ENCODE measurements at regions not wholly inside any gene's neighbourhood (a gene's known extent, or its start where the extent isn't known, plus 50 kb on each side); places are given as distances from the start of the nearest gene placed in this dataset.

DNA sequence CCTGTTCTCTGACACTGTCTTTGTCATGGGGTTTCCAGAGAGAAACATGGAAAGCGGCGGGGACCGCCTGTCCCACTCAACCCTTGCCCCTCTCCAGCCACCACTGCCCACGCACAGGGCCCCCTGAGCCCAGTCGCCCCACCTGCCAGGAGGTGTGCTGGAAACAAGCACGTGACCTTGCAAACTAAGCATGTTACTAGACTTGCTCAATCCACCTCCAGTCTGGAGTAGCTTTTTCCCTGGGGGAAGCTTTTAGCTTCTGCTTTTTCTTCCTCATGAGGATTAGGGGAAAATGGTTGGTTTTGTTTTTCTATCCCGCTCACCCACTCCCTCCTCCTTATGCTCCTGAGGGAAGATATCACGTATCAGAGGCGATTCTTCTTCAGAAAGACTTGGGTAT lies 105.7 kb downstream of the PLEKHG1 start (continued):
- TF ChIP-seq, protein P1, sequence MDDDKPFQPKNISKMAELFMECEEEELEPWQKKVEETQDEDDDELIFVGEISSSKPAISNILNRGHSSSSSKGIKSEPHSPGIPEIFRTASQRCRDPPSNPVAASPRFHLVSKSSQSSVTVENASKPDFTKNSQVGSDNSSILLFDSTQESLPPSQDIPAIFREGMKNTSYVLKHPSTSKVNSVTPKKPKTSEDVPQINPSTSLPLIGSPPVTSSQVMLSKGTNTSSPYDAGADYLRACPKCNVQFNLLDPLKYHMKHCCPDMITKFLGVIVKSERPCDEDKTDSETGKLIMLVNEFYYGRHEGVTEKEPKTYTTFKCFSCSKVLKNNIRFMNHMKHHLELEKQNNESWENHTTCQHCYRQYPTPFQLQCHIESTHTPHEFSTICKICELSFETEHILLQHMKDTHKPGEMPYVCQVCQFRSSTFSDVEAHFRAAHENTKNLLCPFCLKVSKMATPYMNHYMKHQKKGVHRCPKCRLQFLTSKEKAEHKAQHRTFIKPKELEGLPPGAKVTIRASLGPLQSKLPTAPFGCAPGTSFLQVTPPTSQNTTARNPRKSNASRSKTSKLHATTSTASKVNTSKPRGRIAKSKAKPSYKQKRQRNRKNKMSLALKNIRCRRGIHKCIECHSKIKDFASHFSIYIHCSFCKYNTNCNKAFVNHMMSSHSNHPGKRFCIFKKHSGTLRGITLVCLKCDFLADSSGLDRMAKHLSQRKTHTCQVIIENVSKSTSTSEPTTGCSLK (tag by site-specific recombination; IDR thresholded peaks at IDR 0.05), result no peak
- TF ChIP-seq, protein P2, sequence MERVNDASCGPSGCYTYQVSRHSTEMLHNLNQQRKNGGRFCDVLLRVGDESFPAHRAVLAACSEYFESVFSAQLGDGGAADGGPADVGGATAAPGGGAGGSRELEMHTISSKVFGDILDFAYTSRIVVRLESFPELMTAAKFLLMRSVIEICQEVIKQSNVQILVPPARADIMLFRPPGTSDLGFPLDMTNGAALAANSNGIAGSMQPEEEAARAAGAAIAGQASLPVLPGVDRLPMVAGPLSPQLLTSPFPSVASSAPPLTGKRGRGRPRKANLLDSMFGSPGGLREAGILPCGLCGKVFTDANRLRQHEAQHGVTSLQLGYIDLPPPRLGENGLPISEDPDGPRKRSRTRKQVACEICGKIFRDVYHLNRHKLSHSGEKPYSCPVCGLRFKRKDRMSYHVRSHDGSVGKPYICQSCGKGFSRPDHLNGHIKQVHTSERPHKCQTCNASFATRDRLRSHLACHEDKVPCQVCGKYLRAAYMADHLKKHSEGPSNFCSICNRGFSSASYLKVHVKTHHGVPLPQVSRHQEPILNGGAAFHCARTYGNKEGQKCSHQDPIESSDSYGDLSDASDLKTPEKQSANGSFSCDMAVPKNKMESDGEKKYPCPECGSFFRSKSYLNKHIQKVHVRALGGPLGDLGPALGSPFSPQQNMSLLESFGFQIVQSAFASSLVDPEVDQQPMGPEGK (tag by site-specific recombination; IDR thresholded peaks at IDR 0.05), result 0 out of 2 replicates have a peak, but pooled peaks have one; percentile 22
- TF ChIP-seq ZNF510 (tag by site-specific recombination; IDR thresholded peaks at IDR 0.05; ENCODE audit: insufficient replicate concordance) (no peak), ZNF48 (tag by site-specific recombination; IDR thresholded peaks at IDR 0.05) (no peak), ZNF394 (tag by site-specific recombination; IDR thresholded peaks at IDR 0.05; ENCODE audit: borderline replicate concordance) (peak; percentile 83; the same call in 1 of the 2 replicates), ZFHX2 (tag by site-specific recombination; conservative IDR thresholded peaks at IDR 0.05) (peak; percentile 44), ZNF426 (tag by site-specific recombination; IDR thresholded peaks at IDR 0.05) (no peak), YY2 (tag by site-specific recombination; IDR thresholded peaks at IDR 0.05) (no peak), ZBTB11 (tag by site-specific recombination; conservative IDR thresholded peaks at IDR 0.05; ENCODE audit: low read depth) (no peak), KLF16 (tag by site-specific recombination; IDR thresholded peaks at IDR 0.05) (no peak), ZNF132 (tag by site-specific recombination; IDR thresholded peaks at IDR 0.05; ENCODE audit: borderline replicate concordance) (no peak), ZNF513 (tag by site-specific recombination; IDR thresholded peaks at IDR 0.05) (no peak), ZBTB8A (tag by site-specific recombination; IDR thresholded peaks at IDR 0.05) (no peak), EGR2 (tag by site-specific recombination; IDR thresholded peaks at IDR 0.05; ENCODE audit: low read depth) (peak; percentile 51; the same call in 1 of the 2 replicates)
- TF ChIP-seq, protein P3, sequence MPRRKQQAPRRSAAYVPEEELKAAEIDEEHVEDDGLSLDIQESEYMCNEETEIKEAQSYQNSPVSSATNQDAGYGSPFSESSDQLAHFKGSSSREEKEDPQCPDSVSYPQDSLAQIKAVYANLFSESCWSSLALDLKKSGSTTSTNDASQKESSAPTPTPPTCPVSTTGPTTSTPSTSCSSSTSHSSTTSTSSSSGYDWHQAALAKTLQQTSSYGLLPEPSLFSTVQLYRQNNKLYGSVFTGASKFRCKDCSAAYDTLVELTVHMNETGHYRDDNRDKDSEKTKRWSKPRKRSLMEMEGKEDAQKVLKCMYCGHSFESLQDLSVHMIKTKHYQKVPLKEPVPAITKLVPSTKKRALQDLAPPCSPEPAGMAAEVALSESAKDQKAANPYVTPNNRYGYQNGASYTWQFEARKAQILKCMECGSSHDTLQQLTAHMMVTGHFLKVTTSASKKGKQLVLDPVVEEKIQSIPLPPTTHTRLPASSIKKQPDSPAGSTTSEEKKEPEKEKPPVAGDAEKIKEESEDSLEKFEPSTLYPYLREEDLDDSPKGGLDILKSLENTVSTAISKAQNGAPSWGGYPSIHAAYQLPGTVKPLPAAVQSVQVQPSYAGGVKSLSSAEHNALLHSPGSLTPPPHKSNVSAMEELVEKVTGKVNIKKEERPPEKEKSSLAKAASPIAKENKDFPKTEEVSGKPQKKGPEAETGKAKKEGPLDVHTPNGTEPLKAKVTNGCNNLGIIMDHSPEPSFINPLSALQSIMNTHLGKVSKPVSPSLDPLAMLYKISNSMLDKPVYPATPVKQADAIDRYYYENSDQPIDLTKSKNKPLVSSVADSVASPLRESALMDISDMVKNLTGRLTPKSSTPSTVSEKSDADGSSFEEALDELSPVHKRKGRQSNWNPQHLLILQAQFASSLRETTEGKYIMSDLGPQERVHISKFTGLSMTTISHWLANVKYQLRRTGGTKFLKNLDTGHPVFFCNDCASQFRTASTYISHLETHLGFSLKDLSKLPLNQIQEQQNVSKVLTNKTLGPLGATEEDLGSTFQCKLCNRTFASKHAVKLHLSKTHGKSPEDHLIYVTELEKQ (tag by site-specific recombination; IDR thresholded peaks at IDR 0.05; ENCODE audit: borderline replicate concordance), result no peak
